OCI-M2 (cell line): ENCODE measurements at regions not wholly inside any gene's neighbourhood (a gene's known extent, or its start where the extent isn't known, plus 50 kb on each side); places are given as distances from the start of the nearest gene placed in this dataset.
"Not testable (repeated sequence)": the region's sequence is repeated elsewhere in the genome, so short reads cannot be mapped to it uniquely, and the experiment has no call there.

Experiments used
- DNase-seq: peaks from one replicate; lab custom pipeline; 2025; ENCODE audit not compliant: unreplicated experiment; lab: John Stamatoyannopoulos, UW

GRCh38 chr6:141183368-141183767 is 949.4 kb upstream of the GJE1 start:
- no peak for DNase-seq

- DNase-seq: not testable (repeated sequence)
Measured at GRCh38 chr6:141175458-141175857, 957.3 kb upstream of the GJE1 start.

GRCh38 chr6:141174932-141175331 is 957.8 kb upstream of the GJE1 start:
- no peak for DNase-seq

- DNase-seq: no peak
Measured at GRCh38 chr6:141173529-141173928, 959.2 kb upstream of the GJE1 start.

GRCh38 chr6:141169419-141169818 is 963.3 kb upstream of the GJE1 start:
- DNase-seq: no peak

GRCh38 chr6:141167945-141168344 is 964.8 kb upstream of the GJE1 start:
- no peak for DNase-seq

- no peak for DNase-seq
Measured at GRCh38 chr6:141165002-141165665, 967.6 kb upstream of the GJE1 start.

GRCh38 chr6:141164042-141164743 is 968.5 kb upstream of the GJE1 start:
- no peak for DNase-seq

- no peak for DNase-seq
Measured at GRCh38 chr6:141163107-141163506, 969.6 kb upstream of the GJE1 start.

GRCh38 chr6:141158740-141159139 is 974.0 kb upstream of the GJE1 start:
- no peak for DNase-seq

GRCh38 chr6:141153563-141153962 is 979.2 kb upstream of the GJE1 start:
- DNase-seq: no peak

- no peak for DNase-seq
Measured at GRCh38 chr6:141152951-141153350, 979.8 kb upstream of the GJE1 start.

GRCh38 chr6:141151710-141152417 is 980.9 kb upstream of the GJE1 start:
- DNase-seq: no peak

GRCh38 chr6:141141870-141142269 is 990.9 kb upstream of the GJE1 start:
- no peak for DNase-seq

- DNase-seq: no peak
Measured at GRCh38 chr6:141140905-141141304, 991.8 kb upstream of the GJE1 start.

- DNase-seq: no peak
Measured at GRCh38 chr6:141139461-141139860, 993.3 kb upstream of the GJE1 start.

- DNase-seq: no peak
Measured at GRCh38 chr6:141134723-141135122, 998.0 kb upstream of the GJE1 start.

GRCh38 chr6:141133836-141134235 is 998.9 kb upstream of the GJE1 start:
- no peak for DNase-seq

- DNase-seq: no peak
Measured at GRCh38 chr6:141133346-141133745, 999.4 kb upstream of the GJE1 start.

GRCh38 chr6:141131616-141132015 is 1001.1 kb upstream of the GJE1 start:
- no peak for DNase-seq

- DNase-seq: no peak
Measured at GRCh38 chr6:141123497-141123896, 1009.2 kb upstream of the GJE1 start.

- DNase-seq: no peak
Measured at GRCh38 chr6:141123049-141123448, 1009.7 kb upstream of the GJE1 start.
